Renal pelvis (tissue), 1 donor: ENCODE measurements at regions not wholly inside any gene's neighbourhood (a gene's known extent, or its start where the extent isn't known, plus 50 kb on each side); places are given as distances from the start of the nearest gene placed in this dataset.

ENCODE experiments used
- DNase-seq: peaks from one replicate; pipeline ENCODE4 v3.0.0-alpha.2; 2013

DNA sequence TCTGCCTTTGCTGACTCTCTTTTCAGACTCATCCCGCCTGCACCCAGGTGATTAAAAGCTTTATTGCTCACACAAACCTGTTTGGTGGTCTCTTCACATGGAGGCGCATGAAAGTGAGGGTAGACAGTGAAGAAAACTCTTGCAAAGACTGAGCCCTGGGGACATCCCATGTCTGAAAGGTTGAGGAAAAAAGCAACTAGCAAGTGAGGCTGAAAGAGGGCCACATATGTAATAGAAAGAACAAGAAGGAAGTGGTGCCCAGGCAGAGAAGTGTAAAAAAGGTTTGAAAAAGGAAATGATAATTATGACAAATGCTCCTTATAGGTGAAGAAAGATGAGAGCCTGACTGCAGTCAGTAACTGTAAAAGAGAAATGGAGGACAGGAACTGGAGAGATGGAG is 115.9 kb upstream of the NEK7 start:
- DNase-seq, result no peak

DNA sequence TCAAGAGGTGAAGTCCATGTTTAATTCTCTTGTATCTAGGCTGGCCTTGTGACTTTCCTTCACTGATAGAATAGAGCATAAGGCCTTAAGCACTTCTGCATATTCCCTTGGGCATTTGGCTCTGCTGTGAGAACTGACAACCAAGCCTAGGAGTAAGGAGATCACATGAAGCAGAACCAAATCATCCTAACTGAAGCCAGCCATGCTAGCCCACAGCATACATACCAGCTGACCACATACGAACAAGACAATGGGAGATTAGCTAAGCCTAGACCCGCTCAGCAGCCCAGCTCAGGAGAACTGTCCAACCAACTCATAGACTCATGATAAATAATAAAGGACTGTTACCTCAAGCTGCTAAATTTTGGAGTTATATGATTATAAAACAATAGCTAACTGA is 114.6 kb upstream of the NEK7 start:
- no peak for DNase-seq

DNA sequence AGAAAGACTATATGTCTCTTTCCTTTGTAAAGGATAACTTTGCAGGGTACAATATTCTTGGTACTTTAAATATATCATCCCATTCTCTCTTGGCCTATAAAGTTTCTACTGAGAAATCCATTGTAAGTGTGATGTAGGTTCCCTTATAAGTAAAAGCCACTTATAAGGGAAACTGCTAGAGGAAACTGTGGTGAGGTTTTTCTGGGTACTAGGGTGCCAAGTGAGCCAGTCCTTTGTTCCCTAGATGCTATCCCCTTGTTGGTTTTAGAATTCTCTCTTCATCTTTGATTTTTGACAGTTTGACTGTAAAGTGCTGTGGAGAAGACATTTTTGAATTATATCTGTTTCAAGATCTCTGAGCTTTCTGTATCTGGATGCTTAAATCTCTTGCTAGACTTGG is 108.9 kb upstream of the NEK7 start:
- DNase-seq, result no peak

DNA sequence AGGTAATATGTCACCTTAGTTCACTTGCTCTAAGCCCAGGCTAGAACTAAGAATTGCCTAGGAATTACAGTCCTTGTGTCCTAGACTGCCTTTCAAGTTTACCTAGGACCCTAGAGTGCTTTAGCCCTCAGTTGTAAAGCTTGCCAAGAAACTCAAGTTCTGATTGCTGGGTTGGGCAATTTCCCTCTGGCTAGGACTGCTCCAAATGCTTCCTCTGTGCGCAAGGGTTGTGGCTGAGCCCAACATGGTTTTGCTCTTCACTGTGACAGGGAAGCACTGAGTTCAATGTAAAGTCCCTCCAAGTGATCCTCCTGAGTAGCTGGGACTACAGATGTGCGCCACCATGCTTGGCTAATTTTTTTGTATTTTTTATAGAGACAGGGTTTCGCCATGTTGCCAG is 102.3 kb upstream of the NEK7 start:
- DNase-seq, result no peak

GRCh38 chr1:198056255-198056654 is 100.5 kb upstream of the NEK7 start:
- no peak for DNase-seq

- no peak for DNase-seq
Measured at GRCh38 chr1:198064181-198064580, 92.6 kb upstream of the NEK7 start.

GRCh38 chr1:198068285-198068684 is 88.5 kb upstream of the NEK7 start:
- no peak for DNase-seq

- DNase-seq, result no peak
Measured at GRCh38 chr1:198072177-198072576, 84.6 kb upstream of the NEK7 start.

DNA sequence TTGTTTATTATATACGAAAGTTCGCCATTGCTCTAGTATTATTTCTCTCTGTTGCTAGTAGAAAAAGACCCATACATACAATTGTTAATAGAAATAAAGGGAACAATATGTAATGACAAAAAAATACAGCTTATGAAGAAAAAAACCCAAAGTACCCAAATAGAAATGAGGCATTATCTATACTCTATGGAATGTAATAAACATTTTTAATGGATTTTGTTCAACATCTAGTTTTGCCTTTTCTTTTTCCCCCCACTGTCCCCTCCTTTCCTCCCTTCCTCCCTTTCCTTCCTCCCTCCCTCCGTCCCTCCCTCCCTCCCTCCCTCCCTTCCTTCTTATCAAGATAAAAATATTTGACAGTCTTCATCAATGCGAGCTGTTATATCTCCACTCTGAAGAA is 81.5 kb upstream of the NEK7 start:
- DNase-seq, result no peak

- DNase-seq, result no peak
Measured at GRCh38 chr1:198079432-198079951, 77.3 kb upstream of the NEK7 start.

- DNase-seq, result no peak
Measured at GRCh38 chr1:198082576-198082975, 74.2 kb upstream of the NEK7 start.

- DNase-seq, result no peak
Measured at GRCh38 chr1:198083549-198083948, 73.2 kb upstream of the NEK7 start.

DNA sequence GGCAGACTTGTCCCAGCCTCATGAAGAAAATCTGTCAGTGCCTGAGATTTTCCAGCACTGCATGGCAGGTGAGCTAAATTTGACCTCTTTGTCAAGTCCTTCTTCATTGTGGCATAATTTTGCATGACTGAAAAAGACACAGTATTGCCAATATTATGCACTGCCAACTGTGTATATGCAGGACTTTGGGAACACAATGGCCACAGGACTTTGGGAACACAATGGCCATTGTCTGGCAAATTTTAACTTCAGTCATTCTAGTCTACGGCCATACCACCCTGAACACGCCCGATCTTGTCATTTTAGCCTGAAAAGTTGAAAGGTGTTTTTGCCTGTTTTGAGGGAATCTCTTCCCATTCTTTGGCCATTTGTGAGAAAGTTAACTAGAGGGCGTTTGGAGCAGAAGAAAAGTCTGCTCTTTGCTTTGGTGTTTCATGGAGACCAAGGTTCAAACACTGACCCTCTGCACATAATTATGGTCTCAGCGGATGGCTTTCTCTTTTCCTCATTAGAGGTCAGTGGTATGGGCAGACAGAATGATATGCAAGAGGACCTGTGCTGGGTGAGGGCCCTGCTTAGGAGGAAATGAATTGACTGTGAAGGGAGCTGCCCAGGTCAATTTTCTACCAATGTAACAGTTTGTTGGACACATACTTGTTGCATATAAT is 72.4 kb upstream of the NEK7 start:
- no peak for DNase-seq

GRCh38 chr1:198086051-198086745 is 70.6 kb upstream of the NEK7 start:
- DNase-seq, result no peak

- no peak for DNase-seq
Measured at GRCh38 chr1:198087831-198088230, 69.0 kb upstream of the NEK7 start.

DNA sequence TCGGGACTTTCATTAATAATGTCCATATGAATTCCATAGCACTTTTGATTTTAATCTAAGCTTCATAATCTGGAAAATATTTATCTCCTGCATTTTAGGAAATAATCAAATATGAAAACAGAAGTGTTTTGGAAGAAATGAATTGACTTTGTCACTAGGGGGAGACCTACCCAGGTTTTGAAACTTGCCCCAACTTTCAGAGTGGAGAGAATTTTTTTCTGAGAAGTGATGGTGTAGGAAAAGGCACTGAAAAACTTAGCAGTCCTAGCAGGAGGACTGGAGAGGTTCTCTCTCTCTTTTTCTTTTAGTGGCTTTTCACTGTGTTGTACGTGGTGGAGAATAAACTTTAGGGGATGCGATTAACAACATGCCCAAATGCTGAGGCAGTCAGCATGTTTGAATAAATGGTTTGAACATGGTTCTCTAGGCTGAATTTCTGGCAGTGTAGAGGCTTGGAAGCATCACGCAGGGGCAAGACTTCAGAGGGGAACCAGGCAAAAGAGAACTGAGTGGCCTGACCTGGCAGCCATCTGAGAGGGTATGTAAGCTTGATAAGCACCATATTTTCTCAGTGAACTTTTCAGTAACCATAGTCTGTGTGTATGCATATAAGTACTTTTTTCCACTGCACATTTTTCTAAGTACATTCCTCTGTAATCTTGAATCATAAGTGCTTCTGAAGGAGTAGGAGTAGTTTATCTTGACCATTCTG is 68.3 kb upstream of the NEK7 start:
- DNase-seq, result peak; percentile 4

DNA sequence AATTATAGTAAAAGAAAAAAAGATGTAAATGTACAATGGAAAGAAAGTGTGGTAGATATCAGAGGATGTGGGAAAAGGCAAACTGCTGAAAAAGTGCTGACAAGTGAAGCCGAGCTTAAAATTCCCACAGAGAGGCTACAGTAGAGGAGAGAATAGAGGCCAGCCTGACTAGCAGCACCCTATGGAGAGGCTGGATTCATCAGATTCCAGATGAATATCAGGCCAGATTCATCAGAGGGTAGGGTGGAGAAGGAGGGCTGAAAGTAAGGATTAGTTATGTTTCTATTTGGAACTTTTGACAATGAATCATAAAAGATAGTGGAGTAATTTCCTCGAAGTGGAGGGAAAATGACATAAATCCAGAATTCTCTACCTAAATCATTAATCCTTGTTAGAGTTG is 60.4 kb upstream of the NEK7 start:
- no peak for DNase-seq

DNA sequence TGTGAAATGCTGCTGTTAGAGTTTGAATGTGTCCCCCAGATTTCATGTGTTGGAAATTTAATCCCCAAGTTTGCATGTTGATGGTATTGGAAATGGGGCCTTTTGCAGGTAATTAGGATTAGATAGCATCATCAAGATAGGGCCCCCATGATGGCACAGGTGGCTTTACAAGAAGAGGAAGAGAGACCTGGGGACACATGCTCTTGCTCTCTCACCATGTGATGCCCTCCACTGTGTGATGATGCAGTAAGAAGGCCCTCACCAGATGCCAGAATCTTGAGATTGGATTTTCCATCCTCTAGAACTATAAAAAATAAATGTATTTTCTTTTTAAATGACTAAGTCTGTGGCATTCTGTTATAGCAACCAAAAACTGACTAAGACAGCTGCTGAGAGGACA is 57.0 kb upstream of the NEK7 start:
- no peak for DNase-seq

DNA sequence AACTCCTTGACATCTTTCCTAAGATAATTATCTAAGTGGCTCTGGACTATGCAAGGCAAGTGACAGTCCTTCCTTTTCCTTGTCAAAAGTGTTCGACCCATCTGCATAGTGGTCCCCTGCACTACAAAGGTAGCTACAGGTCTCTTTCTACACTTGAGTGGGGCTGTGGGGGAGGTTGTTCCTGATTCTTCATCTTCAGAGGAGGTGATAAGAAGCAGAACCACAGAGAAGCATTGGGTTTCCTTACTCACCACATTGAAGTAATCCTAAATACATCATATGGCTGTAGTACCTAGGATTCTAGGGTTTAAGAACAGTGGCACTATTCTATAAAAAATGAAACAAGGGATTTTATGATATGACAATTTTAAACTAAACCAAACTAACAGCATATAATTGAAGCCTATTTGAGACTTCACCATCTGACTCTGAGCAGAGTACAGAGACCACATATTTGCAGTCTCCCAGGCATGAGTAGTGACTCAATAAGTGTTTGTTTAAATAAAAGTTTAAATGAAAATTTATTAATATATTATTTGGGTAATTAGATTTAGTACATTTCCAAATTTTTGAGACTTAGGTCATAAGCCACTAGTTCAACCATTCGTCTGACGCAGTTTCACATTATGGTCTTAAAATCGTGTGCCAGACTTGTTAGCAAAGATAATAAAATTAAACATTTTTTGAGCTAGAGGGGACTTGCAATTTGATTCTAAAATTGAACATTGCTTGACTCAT is 54.9 kb upstream of the NEK7 start:
- no peak for DNase-seq

- no peak for DNase-seq
Measured at GRCh38 chr1:198102454-198102827, 54.4 kb upstream of the NEK7 start.

DNA sequence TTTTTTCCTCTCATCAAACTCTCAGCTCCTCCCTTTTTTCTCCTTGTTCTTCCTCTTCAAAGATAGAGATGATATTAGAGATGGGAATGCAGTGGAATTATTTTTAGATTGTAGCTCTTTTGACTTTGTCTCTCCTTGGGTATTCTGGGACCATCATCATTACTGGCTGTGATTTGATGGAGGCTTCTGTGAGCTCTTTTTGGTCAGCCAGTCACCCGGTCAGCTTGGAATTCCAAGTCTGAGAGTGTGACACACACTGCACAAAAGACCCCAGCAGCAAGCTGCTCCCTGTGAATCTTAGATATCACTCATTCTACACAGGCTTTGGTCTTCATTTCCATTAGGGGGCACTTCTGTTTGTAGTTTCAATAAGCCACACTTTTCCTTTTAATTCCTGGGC is 51.6 kb upstream of the NEK7 start:
- no peak for DNase-seq

- DNase-seq, result no peak
Measured at GRCh38 chr1:198106011-198106410, 50.8 kb upstream of the NEK7 start.
